ENCODE measurements at regions not wholly inside any gene's neighbourhood (a gene's known extent, or its start where the extent isn't known, plus 50 kb on each side); places are given as distances from the start of the nearest gene placed in this dataset.

- TF ChIP-seq CTCF (IDR thresholded peaks at IDR 0.05) = no peak
- TF ChIP-seq POLR2A (IDR thresholded peaks at IDR 0.05) = no peak
Measured at GRCh38 chr11:33606762-33607161, 93.9 kb downstream of the C11orf91 start.

Measured in uterus (tissue), 2 donors.